Hematopoietic multipotent progenitor cell (in vitro differentiated cells): ENCODE measurements at regions not wholly inside any gene's neighbourhood (a gene's known extent, or its start where the extent isn't known, plus 50 kb on each side); places are given as distances from the start of the nearest gene placed in this dataset.
"Not testable (repeated sequence)": the region's sequence is repeated elsewhere in the genome, so short reads cannot be mapped to it uniquely, and the experiment has no call there.

Source experiments
- DNase-seq, 3 donors: peaks; one replicate each; pipeline ENCODE4 v3.0.0-alpha.2; 2011 to 2015; ENCODE audit warnings: low read depth in 2 of 3, low spot score in 2 of 3

DNA sequence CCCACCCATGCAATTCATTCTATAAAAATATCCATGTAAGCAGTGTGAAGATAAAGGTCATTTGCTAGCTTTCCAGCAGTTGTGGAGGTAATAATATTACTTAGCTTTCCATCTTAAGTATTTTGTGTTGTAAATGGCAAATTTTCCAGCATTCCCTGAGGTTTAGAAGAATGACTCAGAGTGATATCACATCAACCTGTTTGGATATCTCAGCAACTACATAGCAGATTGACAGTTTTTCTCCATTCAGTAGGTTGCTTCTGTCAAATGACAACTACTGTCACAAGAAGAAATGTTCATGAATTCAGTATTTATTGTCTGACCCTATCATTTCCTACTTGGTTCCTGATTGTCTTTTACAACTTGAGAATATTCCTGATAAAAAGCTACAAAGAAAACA, 434.9 kb upstream of the GALNTL6 start:
- DNase-seq, result no peak

- DNase-seq, result no peak
Measured at GRCh38 chr4:171376724-171377123, 436.5 kb upstream of the GALNTL6 start.

GRCh38 chr4:171353535-171353934, 459.7 kb upstream of the GALNTL6 start:
- DNase-seq, result no peak

DNA sequence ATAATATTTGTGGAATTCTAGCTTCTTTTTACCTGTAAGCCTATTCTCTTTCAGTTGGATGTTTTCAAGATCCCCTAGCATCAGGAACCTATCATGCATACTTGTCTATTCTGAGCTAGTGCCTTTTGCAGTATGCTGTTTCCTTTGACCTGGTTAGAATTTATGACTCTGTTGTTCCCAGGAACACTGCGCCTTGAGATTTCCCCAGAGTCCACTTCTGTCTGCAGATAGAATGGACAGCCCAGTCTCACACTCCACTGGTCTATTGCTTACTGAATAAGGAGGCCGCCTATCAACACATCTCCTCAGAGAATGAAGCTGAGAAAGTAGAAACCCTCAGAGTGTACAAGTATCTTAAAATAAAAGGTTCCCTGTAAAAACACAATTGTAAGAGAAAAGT, 465.1 kb upstream of the GALNTL6 start:
- no peak for DNase-seq

- DNase-seq, result peak in 1 of 3 donors; percentile 1
Measured at GRCh38 chr4:171342646-171343045, 470.6 kb upstream of the GALNTL6 start.

- DNase-seq, result no peak
Measured at GRCh38 chr4:171340258-171340657, 472.9 kb upstream of the GALNTL6 start.

- no peak for DNase-seq
Measured at GRCh38 chr4:171334549-171334948, 478.7 kb upstream of the GALNTL6 start.

GRCh38 chr4:171308661-171309060, 504.5 kb upstream of the GALNTL6 start:
- no peak for DNase-seq

GRCh38 chr4:171298048-171298718, 515.0 kb upstream of the GALNTL6 start:
- DNase-seq, result not testable (repeated sequence)

DNA sequence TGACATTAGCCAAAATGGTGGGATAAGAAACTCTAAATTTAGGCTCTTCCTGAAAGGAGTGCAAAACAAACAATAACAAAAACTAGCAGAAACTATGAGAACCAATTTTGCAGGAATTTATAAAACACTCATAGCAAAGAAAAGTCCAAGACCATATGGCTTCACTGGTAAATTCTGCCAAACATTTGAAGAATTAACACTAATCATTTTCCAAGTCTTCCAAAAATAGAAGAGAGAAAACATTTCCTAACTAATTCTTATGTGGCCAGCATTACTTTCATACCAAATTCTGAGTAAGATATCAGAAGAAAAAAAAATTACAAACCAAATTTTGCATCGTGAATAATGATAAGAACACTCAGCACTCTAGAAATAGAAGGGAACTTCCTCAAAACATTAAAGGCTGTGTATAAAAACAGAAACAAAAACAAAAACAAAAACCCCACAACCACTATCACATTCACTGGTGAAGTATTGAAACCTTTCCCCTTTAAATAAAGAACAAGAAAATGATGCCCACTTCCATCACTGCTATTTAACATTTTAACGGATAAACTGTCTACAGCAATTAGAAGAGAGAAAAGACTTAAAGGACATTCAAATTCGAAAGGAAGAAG, 524.3 kb upstream of the GALNTL6 start:
- no peak for DNase-seq

- no peak for DNase-seq
Measured at GRCh38 chr4:171281359-171281758, 531.8 kb upstream of the GALNTL6 start.

DNA sequence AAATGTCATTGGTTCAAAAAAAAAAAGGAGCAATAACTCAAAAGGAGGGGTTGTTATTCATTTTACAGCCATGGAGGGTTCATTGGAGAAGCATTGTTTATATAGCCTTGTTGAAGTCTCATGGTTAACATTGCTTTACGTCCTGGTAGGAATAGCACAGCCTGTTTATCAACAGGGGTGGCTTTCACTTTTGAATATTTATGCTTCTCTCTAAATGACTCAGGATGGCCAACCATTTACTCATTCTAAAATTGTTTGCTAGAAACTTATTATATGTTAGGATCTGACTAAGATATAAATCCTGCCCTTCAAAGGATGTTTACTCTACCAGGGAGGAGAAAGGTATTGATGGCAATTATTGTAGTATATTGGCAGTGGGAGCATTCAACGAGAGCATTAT, 534.1 kb upstream of the GALNTL6 start:
- DNase-seq, result no peak

DNA sequence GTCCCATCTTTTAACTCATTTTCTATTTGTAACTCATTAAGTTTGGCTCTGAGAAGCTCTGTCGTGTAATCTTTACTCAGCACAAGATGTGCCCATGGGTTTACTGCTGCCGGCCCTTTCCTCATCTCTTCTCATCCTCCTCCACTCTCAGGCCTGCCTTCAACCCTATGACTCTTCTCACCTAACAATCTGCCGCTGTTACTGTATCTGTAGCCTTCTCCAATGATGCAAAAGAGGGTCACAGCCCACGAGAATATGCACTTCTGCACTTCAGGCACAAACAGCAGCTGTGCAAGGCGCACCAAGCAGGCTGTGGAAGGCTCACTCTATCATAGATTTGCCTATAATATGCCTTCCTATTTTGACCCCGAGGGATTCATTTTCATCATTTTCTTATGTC, 546.5 kb upstream of the GALNTL6 start:
- no peak for DNase-seq

DNA sequence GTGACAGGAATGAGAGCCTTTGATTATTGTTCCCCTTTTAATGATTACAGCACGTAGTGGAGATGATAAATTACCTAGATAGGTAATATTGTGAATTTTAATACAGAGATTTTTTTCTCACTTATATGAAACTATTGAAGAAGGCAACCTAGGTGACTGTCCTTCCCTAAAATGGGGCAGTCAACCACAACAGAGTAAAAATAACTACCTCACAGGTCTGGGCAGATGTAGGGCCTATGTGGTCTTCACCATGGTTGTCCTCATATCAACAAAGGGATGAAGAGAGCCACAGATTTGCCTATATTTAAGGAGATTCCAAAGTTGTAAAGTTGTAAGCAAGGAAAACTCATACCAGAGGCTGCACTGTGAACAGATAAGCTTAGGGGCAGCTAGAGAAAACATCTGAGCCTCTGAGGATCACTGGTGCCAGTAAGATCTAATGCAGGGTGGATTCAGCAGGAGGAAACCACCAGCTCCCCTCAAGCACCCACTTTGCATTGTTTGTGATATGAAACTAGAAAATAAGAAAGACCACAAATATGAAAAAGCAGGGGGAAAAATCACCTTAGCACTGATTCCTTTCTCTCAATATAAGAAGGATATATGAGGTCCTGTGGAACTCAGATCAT, 547.9 kb upstream of the GALNTL6 start:
- no peak for DNase-seq

- no peak for DNase-seq
Measured at GRCh38 chr4:171256223-171256622, 557.0 kb upstream of the GALNTL6 start.

DNA sequence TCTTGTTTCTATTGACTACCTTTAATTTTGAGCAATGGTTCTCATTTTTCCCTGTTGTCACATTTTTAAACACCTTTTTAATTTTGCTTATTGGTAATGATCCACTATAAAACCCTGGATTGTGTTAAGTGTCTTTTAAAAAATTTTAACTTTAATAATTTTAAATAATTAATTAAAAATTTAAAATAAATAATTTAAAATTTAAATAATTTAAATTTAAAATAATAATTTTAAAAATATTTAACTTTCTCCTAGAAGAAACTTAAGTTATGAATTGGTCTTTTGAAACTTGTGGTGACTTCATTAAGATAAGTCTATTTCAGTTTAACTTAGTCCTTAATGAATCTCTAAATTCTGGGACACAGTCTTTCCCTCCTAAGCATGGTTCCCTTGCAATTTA, 566.3 kb upstream of the GALNTL6 start:
- no peak for DNase-seq

DNA sequence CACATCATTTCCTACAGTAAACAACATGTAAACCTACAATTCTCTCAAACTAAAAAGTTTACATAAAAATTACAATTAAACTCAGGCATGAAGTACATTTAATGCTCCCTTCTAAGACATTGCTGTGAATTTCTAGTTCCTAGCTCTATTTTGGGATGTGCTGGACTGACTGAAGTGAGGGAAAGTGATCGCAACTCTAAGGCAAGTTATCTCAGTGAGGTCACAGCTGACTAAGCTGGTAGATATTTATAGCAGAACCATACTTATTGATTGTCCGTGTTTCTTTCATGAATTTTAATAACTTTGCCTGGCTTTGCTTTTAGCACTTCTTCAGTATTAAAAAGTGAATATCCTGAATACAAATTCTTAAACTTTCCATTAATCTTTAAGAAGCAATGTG, 570.4 kb upstream of the GALNTL6 start:
- no peak for DNase-seq

- peak in 1 of 3 donors; percentile 40 for DNase-seq
Measured at GRCh38 chr4:171239196-171239595, 574.0 kb upstream of the GALNTL6 start.

- DNase-seq, result no peak
Measured at GRCh38 chr4:171235521-171235920, 577.7 kb upstream of the GALNTL6 start.

GRCh38 chr4:171229354-171229753, 583.9 kb upstream of the GALNTL6 start:
- not testable (repeated sequence) for DNase-seq

DNA sequence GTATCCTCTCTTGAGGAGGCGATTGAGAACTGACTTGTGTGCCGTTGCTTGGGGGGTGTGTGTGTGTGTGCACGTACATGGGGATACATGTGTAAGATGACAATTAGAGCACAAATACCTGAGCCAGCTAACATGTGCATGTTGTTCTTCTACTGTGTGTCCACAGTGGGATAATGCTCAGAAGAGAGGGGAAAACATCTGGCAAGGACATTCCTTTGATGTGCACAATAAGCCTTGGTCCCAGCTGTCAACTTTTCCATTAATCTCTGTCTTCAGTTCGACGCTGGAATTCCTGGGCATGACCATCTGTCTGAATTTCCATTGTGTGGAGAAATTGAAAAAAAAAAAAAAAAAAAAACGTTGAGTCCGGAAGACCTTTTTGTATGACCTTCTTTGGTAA, 592.0 kb upstream of the GALNTL6 start:
- no peak for DNase-seq

- DNase-seq, result no peak
Measured at GRCh38 chr4:171203425-171203824, 609.8 kb upstream of the GALNTL6 start.
